ENCODE measurements at regions not wholly inside any gene's neighbourhood (a gene's known extent, or its start where the extent isn't known, plus 50 kb on each side); places are given as distances from the start of the nearest gene placed in this dataset.

DNA sequence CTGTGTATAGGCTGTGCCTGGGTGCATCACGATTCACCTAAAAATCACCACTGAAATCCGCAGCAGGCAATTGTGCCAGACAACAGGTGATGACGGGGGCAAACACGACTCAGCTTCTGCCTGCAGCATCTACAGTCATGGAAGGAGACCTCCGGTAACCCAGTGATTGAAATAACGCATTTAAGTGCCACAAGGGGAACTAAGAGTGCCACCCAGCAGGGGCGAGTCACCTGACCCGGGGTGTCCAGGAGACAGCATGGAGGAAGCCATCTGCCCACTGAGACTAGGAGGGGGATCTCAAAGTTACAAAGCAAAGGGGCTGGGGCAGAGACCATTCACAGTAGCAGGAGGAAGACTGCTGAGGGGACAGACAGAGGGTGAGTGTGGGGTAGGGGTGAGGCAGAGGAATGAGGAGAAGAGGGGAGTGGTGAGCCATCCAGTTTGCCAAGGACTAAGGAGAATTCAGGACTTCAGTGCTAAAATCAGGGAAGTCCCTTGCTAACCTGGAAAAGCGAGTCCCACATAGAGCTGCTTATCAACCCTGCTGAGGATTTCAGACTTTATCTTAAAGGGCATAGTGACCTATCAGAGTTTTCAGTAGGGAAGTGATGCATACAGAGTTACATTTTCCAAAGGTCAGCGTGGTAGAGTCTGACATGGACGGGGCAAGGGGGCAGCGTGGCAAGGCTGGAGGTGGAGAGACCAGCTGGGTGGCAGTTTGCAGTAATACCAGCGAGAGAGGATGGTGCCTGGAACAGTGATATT, 256.7 kb upstream of the HES1 start:
- DNase-seq, result no peak
- intact Hi-C loops (cut with DNase I; ENCODE audit: low total_unique reads), result no loop called here
- TF ChIP-seq, protein P1, sequence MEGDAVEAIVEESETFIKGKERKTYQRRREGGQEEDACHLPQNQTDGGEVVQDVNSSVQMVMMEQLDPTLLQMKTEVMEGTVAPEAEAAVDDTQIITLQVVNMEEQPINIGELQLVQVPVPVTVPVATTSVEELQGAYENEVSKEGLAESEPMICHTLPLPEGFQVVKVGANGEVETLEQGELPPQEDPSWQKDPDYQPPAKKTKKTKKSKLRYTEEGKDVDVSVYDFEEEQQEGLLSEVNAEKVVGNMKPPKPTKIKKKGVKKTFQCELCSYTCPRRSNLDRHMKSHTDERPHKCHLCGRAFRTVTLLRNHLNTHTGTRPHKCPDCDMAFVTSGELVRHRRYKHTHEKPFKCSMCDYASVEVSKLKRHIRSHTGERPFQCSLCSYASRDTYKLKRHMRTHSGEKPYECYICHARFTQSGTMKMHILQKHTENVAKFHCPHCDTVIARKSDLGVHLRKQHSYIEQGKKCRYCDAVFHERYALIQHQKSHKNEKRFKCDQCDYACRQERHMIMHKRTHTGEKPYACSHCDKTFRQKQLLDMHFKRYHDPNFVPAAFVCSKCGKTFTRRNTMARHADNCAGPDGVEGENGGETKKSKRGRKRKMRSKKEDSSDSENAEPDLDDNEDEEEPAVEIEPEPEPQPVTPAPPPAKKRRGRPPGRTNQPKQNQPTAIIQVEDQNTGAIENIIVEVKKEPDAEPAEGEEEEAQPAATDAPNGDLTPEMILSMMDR (IDR thresholded peaks at IDR 0.05), result no peak
- TF ChIP-seq POLR2A (IDR thresholded peaks at IDR 0.05), result no peak

DNA sequence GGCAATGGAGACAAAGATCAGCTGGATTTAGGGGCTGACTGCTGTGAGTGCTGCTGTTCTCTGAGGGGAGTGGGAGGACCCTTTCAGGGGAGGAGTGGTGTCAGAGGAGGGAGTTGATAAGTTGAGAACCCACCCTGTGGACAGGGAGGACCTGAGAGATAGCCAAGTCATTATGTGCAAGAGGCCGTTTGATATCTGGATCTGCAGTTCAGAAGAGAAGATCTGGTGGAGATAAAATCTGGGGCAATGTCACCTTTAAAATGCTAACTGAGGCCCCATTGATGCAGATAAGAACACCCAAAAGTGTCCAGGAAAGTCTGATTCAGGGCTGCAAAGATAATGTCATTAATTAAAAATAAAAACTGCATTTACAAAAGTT, 256.1 kb upstream of the HES1 start:
- intact Hi-C loops (cut with DNase I; ENCODE audit: low total_unique reads), result loop anchor here (5.0 kb wide), 1 partner anchor 1643 kb away; no protein-coding TSS in a partner anchor
- WGBS, 2 donors, result 29 to 70% methylated on average over 1 of the region's 1 CpG
- Histone ChIP-seq H3K27ac (no peak overlapping the region), H3K4me3 (no peak overlapping the region), H3K4me1 (peaks cover 8% of the 10 kb centered on the region), H3K27me3 (no peaks in the 10 kb centered on the region), H3K9me3 (no peaks in the 10 kb centered on the region), H3K36me3 (ENCODE audit: low read depth, missing control alignments) (no peaks in the 10 kb centered on the region)
- no peak for TF ChIP-seq POLR2A (IDR thresholded peaks at IDR 0.05)
- TF ChIP-seq, protein P1 (IDR thresholded peaks at IDR 0.05), result no peak
- no peak for DNase-seq

More for the DNA sequence above, 256.7 kb upstream of the HES1 start:
- Histone ChIP-seq H3K27me3 (no peaks in the 10 kb centered on the region), H3K36me3 (ENCODE audit: low read depth, missing control alignments) (no peaks in the 10 kb centered on the region), H3K4me3 (no peak overlapping the region), H3K4me1 (peaks cover 8% of the 10 kb centered on the region), H3K9me3 (no peaks in the 10 kb centered on the region), H3K27ac (no peak overlapping the region)
- 81 to 84% methylated on average over 13 of the region's 13 CpGs for WGBS, 2 donors

DNA sequence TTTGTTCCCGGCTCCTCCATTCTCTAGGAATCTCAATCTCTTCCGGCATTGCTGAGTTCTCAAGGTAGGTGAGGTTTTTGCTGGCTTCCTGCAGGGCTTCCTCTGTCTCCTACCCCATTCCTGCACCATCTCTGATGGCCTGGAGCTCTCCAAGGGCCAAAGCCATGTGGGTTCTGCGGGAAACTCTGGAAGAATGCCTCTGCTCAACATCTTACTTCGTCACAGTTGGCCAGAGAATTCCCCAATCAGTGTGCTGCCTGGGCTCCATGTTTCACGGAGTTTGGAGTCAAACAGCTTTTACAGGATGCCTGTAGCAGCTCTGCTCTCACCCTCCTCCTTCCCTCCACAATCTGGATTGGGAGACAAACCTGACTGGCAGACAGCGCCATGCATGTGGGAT, 253.9 kb upstream of the HES1 start:
- H3K4me1 ChIP-seq, result peaks cover 8% of the 10 kb centered on the region
- no peaks in the 10 kb centered on the region for H3K9me3 ChIP-seq
- no peaks in the 10 kb centered on the region for H3K27me3 ChIP-seq
- no peak for DNase-seq
- no peak overlapping the region for H3K27ac ChIP-seq
- H3K36me3 ChIP-seq (ENCODE audit: low read depth, missing control alignments), result no peaks in the 10 kb centered on the region
- TF ChIP-seq, protein P1 (IDR thresholded peaks at IDR 0.05), result no peak
- no peak for TF ChIP-seq POLR2A (IDR thresholded peaks at IDR 0.05)
- WGBS, 2 donors, result 94% methylated on average over 6 of the region's 6 CpGs
- intact Hi-C loops (cut with DNase I; ENCODE audit: low total_unique reads), result loop anchor here (5.0 kb wide), 1 partner anchor 1645 kb away; no protein-coding TSS in a partner anchor
- H3K4me3 ChIP-seq, result no peak overlapping the region

DNA sequence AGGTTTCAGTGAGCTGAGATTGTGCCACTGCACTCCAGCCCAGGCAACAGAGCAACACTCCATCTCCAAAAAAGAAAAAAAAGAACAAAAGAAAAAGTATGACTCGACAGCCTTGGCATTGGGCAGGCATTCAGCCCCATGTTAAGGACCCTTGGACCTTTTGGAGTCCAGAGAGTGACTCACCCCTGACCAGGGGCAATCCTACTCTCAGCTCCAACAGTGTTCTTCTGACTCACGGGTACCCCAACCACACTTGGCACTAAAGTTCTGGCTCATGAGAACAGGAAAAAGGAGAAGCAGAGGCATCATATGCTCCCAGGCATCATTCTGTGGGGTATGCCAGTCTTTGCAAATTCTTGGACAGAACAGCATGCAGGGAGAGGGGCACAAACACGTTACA, 252.4 kb upstream of the HES1 start:
- H3K4me1 ChIP-seq, result peaks cover 8% of the 10 kb centered on the region
- H3K4me3 ChIP-seq, result no peak overlapping the region
- WGBS, 2 donors, result 76 to 89% methylated on average over 3 of the region's 3 CpGs
- H3K27ac ChIP-seq, result no peak overlapping the region
- no peak for TF ChIP-seq POLR2A (IDR thresholded peaks at IDR 0.05)
- TF ChIP-seq, protein P1 (IDR thresholded peaks at IDR 0.05), result no peak
- no peaks in the 10 kb centered on the region for H3K9me3 ChIP-seq
- intact Hi-C loops (cut with DNase I; ENCODE audit: low total_unique reads), result loop anchor here (5.0 kb wide), 1 partner anchor 1646 kb away; no protein-coding TSS in a partner anchor
- DNase-seq, result no peak
- H3K27me3 ChIP-seq, result no peaks in the 10 kb centered on the region
- no peaks in the 10 kb centered on the region for H3K36me3 ChIP-seq (ENCODE audit: low read depth, missing control alignments)

DNA sequence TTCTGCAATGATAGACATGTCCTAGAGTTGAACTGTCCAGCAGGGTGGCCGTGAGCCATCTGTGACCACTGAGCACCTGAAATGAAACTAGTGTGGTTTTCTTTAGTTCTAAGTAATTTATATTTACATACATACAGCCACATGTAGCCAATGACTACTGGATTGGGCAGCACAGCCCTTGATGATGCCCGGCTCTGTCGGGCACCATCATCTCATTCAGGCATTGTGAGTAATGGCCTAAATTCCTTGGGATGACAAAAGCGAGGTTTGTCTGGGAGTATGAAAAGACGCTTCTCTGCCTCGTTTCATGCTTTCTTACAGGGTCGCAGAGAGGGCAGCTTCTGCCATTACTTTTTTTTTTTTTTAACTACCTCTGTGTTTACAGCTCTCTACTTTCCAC, 251.9 kb upstream of the HES1 start:
- intact Hi-C loops (cut with DNase I; ENCODE audit: low total_unique reads), result loop anchor here (5.0 kb wide), 1 partner anchor 1647 kb away; no protein-coding TSS in a partner anchor
- no peak for DNase-seq
- 86 to 92% methylated on average over 7 of the region's 7 CpGs for WGBS, 2 donors
- H3K4me1 ChIP-seq, result peaks cover 8% of the 10 kb centered on the region
- H3K4me3 ChIP-seq, result no peak overlapping the region
- no peaks in the 10 kb centered on the region for H3K9me3 ChIP-seq
- no peaks in the 10 kb centered on the region for H3K36me3 ChIP-seq (ENCODE audit: low read depth, missing control alignments)
- no peak for TF ChIP-seq POLR2A (IDR thresholded peaks at IDR 0.05)
- TF ChIP-seq, protein P1 (IDR thresholded peaks at IDR 0.05), result no peak
- H3K27ac ChIP-seq, result no peak overlapping the region
- H3K27me3 ChIP-seq, result no peaks in the 10 kb centered on the region
